ENCODE measurements at regions not wholly inside any gene's neighbourhood (a gene's known extent, or its start where the extent isn't known, plus 50 kb on each side); places are given as distances from the start of the nearest gene placed in this dataset.

DNA sequence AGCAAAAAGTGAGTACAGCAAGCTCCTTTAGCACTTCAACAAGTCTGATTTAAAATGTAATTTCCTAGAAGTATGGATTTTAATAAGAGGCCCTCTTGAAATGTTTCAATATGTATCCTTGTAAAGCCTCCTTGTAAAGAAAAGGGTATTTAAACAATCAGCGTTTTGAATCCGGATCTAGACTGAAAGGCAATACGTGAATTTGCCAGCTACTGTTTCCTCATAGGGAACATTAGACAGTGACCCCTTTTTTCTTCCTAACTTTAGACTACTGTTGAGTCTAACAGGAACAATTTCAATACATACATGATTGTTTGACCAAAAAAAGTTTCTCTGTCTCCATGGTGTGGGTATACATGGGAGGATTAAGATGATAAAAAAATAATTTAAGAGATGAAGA lies 395.0 kb downstream of the TFAP2A start:
- CTCF ChIA-PET = no interaction called here
- no TSS peak for BruUV-seq (replicated peaks)

GRCh38 chr6:10014557-10014956 lies 400.3 kb downstream of the TFAP2A start:
- in situ Hi-C loops (cut with HindIII; ENCODE audit: low pct_unique_long_range_greater_than_20kb, low sequenced_read_pairs) = no loop called here
- POLR2A ChIA-PET = no interaction called here

More for the DNA sequence above, 395.0 kb downstream of the TFAP2A start:
- Histone ChIP-seq H3K4me1 (ENCODE audit: control insufficient read depth, insufficient read depth, low read length) (no peaks in the 10 kb centered on the region), H3K4me3 (ENCODE audit: low read depth in 2 of 2, low read length in 2 of 2) (no peak overlapping the region), H3K9me3 (ENCODE audit: control insufficient read depth, insufficient read depth, low read depth, low read length) (no peaks in the 10 kb centered on the region), H3K27me3 (ENCODE audit: control insufficient read depth, insufficient read depth, low read length) (no peaks in the 10 kb centered on the region), H3K27ac (ENCODE audit: low read length) (no peak overlapping the region), H3K36me3 (ENCODE audit: control insufficient read depth, insufficient read depth, low read length) (no peaks in the 10 kb centered on the region)
- DNase-seq (ENCODE audit: low read depth, low spot score) (no peak), ATAC-seq (no peak)
- intact Hi-C loops (cut with micrococcal nuclease; ENCODE audit: unreplicated experiment) (no loop called here), in situ Hi-C loops (cut with HindIII; ENCODE audit: low pct_unique_long_range_greater_than_20kb, low sequenced_read_pairs) (no loop called here)
- POLR2A ChIA-PET = no interaction called here
- TF ChIP-seq TCF7L2 (IDR thresholded peaks at IDR 0.05; ENCODE audit: low read depth, low read length) = no peak
- TF ChIP-seq POLR2AphosphoS5 (IDR thresholded peaks at IDR 0.05; ENCODE audit: low read depth, low read length) = no peak
- no peak for TF ChIP-seq SIN3A (IDR thresholded peaks at IDR 0.05; ENCODE audit: borderline replicate concordance, insufficient read depth, low read depth, low read length)
- TF ChIP-seq, protein P1, sequence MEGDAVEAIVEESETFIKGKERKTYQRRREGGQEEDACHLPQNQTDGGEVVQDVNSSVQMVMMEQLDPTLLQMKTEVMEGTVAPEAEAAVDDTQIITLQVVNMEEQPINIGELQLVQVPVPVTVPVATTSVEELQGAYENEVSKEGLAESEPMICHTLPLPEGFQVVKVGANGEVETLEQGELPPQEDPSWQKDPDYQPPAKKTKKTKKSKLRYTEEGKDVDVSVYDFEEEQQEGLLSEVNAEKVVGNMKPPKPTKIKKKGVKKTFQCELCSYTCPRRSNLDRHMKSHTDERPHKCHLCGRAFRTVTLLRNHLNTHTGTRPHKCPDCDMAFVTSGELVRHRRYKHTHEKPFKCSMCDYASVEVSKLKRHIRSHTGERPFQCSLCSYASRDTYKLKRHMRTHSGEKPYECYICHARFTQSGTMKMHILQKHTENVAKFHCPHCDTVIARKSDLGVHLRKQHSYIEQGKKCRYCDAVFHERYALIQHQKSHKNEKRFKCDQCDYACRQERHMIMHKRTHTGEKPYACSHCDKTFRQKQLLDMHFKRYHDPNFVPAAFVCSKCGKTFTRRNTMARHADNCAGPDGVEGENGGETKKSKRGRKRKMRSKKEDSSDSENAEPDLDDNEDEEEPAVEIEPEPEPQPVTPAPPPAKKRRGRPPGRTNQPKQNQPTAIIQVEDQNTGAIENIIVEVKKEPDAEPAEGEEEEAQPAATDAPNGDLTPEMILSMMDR (IDR thresholded peaks at IDR 0.05) = no peak
- TF ChIP-seq, protein P2, sequence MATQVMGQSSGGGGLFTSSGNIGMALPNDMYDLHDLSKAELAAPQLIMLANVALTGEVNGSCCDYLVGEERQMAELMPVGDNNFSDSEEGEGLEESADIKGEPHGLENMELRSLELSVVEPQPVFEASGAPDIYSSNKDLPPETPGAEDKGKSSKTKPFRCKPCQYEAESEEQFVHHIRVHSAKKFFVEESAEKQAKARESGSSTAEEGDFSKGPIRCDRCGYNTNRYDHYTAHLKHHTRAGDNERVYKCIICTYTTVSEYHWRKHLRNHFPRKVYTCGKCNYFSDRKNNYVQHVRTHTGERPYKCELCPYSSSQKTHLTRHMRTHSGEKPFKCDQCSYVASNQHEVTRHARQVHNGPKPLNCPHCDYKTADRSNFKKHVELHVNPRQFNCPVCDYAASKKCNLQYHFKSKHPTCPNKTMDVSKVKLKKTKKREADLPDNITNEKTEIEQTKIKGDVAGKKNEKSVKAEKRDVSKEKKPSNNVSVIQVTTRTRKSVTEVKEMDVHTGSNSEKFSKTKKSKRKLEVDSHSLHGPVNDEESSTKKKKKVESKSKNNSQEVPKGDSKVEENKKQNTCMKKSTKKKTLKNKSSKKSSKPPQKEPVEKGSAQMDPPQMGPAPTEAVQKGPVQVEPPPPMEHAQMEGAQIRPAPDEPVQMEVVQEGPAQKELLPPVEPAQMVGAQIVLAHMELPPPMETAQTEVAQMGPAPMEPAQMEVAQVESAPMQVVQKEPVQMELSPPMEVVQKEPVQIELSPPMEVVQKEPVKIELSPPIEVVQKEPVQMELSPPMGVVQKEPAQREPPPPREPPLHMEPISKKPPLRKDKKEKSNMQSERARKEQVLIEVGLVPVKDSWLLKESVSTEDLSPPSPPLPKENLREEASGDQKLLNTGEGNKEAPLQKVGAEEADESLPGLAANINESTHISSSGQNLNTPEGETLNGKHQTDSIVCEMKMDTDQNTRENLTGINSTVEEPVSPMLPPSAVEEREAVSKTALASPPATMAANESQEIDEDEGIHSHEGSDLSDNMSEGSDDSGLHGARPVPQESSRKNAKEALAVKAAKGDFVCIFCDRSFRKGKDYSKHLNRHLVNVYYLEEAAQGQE (IDR thresholded peaks at IDR 0.05; ENCODE audit: insufficient read depth in 1 of 2, low read depth in 2 of 2, low read length in 1 of 2) = no peak

More at GRCh38 chr6:10014557-10014956, 400.3 kb downstream of the TFAP2A start:
- Histone ChIP-seq H3K9me3 (ENCODE audit: control insufficient read depth, insufficient read depth, low read depth, low read length) (no peaks in the 10 kb centered on the region), H3K4me1 (ENCODE audit: control insufficient read depth, insufficient read depth, low read length) (no peaks in the 10 kb centered on the region), H3K27ac (ENCODE audit: low read length) (no peak overlapping the region), H3K36me3 (ENCODE audit: control insufficient read depth, insufficient read depth, low read length) (no peaks in the 10 kb centered on the region), H3K27me3 (ENCODE audit: control insufficient read depth, insufficient read depth, low read length) (no peaks in the 10 kb centered on the region), H3K4me3 (ENCODE audit: low read depth in 2 of 2, low read length in 2 of 2) (no peak overlapping the region)
- CTCF ChIA-PET = no interaction called here
- ATAC-seq = no peak
- no peak for DNase-seq (ENCODE audit: low read depth, low spot score)
- no peak for TF ChIP-seq SIN3A (IDR thresholded peaks at IDR 0.05; ENCODE audit: borderline replicate concordance, insufficient read depth, low read depth, low read length)
- TF ChIP-seq, protein P2 (IDR thresholded peaks at IDR 0.05; ENCODE audit: insufficient read depth in 1 of 2, low read depth in 2 of 2, low read length in 1 of 2) = no peak
- no TSS peak for BruUV-seq (replicated peaks)
- intact Hi-C loops (cut with micrococcal nuclease; ENCODE audit: unreplicated experiment) = no loop called here

Measured in Panc1 (cell line).